Astrocyte of the hippocampus (primary cell): ENCODE measurements at regions not wholly inside any gene's neighbourhood (a gene's known extent, or its start where the extent isn't known, plus 50 kb on each side); places are given as distances from the start of the nearest gene placed in this dataset.

ENCODE experiments used
- DNase-seq: peaks from one replicate; pipeline ENCODE4 v3.0.0; 2011; ENCODE audit warnings: low read depth, low spot score

- DNase-seq, result peak; percentile 15
Observed at GRCh38 chr2:56100791-56101312, 82.9 kb upstream of the CCDC85A start.

DNA sequence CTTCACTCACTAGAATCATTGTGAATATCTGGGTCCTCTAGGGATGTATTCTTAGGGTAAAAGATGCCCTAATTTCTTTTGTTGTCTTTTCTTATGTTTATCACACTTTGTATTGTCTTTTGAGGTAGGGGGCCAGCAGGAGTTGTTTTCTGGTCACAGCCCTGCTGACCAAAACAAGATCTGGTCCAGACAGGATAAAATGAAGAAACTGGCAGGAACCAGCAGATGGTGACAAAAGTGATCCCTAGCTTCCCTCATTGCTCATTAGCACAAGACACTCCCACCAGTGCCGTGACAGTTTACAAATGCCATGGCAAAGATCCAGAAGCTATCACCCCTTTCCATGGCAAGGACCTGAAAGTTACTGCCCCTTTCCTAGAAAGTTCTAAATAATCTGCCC lies 81.7 kb upstream of the CCDC85A start:
- no peak for DNase-seq

GRCh38 chr2:56102866-56103265 lies 80.9 kb upstream of the CCDC85A start:
- no peak for DNase-seq

- DNase-seq, result no peak
Observed at GRCh38 chr2:56104962-56105361, 78.8 kb upstream of the CCDC85A start.

DNA sequence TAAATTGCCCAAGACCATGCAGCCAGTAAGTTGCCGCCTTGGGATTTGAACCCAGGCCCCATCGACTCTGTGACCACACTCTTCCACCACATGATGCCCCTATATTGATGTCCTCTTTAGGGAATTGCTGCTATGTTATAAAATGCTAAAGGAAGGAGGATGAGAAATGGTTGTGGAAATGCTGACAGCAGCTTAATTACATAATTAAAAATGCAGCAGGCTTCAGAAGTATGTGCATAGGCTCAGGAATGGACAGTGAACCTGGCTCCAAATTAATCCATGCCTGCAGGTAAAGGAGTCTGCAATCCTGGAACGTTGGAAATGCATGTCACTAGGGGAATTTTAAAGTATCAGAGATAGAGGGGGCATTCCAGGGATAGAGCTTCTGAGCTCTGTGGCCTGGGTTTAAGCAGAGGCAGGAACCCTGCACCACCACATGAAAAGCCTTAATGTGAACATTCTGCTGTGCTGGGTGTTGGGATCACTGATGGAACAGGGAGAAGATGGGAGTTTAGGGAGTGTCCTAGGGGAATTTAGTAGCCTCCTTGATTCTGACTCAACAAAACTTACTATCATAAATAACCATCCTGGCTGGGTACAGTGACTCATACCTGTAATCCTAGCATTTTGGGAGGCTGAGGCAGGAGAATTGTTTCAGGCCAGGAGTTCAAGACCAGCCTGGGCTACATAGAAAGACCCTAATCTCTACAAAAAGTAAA lies 76.1 kb upstream of the CCDC85A start:
- DNase-seq, result no peak

GRCh38 chr2:56108806-56109205 lies 75.0 kb upstream of the CCDC85A start:
- no peak for DNase-seq

DNA sequence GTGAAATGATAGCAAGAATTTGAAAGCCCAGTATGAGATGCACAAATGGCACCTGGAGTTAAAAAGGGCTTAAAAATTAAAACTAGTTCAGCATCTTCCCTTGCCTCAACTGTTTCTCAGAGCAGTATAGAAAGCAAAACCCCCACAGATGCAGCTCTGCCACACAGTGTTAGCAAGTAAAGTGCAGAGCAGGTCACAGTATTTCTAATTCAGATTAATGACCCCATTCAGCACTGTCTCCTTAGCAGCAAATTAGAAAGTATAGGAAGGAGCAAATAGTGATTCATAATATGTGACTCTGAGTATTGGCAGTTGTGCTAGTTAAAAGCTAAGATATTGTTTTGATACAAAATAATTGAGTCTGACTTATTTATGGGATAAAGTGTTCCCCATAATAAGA lies 73.8 kb upstream of the CCDC85A start:
- no peak for DNase-seq

DNA sequence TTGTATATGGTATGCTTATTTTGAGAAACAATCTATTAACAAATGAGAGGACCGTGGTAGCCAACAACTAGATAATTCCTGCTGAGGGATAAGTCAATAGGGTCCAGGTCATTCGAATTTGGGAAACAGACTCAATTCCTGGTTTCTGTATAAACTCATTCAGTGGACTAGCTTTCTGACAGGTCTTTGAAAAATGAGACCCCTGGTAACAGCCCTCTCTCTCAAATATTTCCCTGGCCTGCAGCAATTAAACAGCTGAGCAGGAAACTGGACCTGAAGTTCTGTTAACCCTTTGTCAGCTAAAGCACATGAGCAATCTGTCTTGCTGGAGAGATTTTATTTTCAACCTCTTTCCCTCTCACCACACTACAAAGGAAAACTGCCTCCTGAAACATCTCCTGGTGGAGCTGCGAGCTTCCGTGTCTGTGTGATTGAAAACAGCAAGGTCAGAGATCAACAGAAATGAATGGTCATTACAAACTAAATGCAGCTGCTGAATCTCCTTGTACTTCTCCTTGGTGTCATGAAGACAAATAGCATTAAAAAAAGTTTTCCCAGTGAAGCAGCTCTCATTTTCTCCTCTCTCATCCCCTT lies 70.3 kb upstream of the CCDC85A start:
- no peak for DNase-seq

DNA sequence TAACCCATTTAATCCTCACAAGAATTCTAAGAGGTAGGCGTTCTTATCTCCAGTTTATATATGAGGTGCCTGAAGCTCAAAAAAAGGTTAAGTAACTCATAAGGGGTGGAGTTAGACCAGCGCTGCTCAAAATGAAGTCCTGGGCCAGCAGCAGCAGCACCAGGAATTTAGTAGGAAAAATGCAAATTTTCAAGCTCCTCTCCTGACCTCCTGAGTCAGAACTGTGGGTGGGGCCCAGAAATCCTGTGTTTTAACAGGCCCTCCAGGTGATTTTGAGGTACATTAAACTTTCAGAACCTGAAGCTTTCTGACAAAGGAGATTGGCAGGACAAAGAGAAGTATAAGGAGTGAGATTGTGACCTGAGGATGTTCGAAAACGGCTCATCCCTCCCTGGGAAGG lies 66.0 kb upstream of the CCDC85A start:
- no peak for DNase-seq

GRCh38 chr2:56118474-56118873 lies 65.3 kb upstream of the CCDC85A start:
- DNase-seq, result no peak

- DNase-seq, result no peak
Observed at GRCh38 chr2:56121995-56122394, 61.8 kb upstream of the CCDC85A start.

- DNase-seq, result no peak
Observed at GRCh38 chr2:56123538-56123937, 60.3 kb upstream of the CCDC85A start.

- no peak for DNase-seq
Observed at GRCh38 chr2:56127010-56127409, 56.8 kb upstream of the CCDC85A start.

- no peak for DNase-seq
Observed at GRCh38 chr2:56127463-56128152, 56.2 kb upstream of the CCDC85A start.

DNA sequence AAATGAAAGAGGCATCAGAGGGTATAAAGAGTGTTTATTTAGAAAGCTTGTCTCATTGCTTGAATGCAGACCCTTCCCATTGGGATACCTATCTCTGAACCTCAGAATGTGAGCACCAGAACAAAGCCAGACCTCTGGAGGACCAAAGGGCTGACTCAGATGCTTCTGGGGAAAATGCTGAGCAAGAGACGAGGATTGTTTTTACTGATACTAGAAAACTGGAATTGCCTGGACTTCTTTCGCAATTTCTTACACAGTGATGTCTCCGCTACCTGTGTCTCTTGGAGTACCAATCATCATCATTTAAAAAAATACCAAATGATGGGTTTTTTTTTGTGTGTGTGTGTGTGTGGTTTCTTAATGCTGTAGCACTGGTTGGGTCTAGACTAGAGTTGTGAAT lies 55.6 kb upstream of the CCDC85A start:
- no peak for DNase-seq

DNA sequence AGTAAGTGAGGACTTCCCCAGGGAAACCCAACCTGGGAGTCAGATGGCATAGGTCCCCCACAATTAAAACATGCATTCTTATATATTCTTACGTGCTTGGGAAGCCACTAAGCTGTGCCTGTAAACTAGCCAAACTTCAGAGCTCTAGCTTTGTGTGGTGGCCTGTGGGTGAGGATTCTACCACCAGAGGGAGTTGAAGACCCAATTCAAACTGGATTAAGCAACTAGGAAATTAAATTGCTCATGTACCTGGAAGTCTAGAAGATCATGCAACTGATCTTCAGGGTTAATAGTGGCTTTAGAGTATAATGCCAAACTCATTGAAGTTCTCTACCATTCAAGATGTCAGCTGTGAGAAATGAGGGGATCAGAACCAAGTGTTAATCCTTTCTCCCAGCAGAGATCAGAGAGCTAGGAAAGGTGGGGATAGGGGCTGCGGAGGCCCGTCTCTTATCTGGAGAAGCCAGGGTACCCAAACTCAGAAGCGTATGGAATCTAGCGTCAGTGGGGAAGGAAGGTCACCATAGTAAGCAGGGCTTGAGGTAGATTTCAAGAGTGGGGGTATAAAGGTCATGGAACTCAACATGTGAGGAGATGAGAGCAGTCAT lies 53.2 kb upstream of the CCDC85A start:
- DNase-seq, result peak; percentile 69

GRCh38 chr2:56132138-56132537 lies 51.7 kb upstream of the CCDC85A start:
- peak; percentile 66 for DNase-seq

GRCh38 chr2:56133441-56133840 lies 50.3 kb upstream of the CCDC85A start:
- DNase-seq, result peak; percentile 4

DNA sequence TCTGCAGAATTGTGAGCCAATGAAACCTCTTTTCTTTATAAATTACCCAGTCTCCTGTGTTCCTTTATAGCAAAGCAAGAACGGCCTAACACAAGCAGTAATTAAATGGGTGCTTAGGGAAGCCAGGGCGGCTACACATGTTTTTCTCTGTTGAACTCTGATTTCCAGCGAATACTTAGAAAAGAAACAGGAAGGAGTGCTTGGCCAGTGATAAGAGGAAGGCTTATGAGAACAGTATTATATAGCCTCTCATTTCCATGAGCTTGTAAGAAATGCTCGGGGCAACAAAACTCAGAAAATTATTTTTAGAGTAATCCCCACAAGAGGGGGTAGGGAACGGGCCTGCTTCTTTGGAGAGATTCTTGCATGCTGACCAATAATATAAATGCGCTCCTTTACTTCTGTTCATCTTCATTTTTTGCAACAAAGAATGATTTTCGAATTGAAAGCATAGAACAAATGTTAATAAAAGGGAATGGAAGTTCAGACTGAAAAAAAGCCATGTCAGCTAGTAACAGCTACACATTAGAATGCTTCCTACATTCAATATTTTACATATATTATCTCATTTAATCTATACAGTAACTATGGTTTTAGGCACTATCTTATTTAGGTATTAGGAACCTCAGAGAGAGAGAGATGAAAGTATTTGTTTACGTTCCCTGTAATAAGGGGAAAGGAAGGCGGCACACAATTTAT lies 49.7 kb upstream of the CCDC85A start:
- DNase-seq, result no peak
